ENCODE measurements at regions not wholly inside any gene's neighbourhood (a gene's known extent, or its start where the extent isn't known, plus 50 kb on each side); places are given as distances from the start of the nearest gene placed in this dataset.

DNA sequence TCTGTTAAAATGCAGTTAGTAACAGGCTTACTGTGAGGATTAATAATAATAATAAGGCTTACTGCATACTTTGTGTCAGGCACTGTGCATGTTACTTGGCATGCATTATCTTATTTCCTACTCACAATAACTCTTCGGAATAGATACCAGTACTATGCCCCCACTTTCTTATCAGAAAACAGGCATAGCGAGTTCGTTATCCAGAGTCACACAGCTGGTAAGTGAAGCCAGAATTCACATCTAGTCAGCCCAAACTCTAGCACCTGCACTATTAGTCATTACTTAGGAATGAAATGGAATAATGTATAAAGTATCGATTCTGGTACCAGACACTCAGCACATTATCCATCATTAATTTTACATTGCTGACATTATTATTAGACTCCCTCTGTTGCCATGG is 155.7 kb upstream of the BLID start:
- TF ChIP-seq EP300 (IDR thresholded peaks at IDR 0.05) (no peak), RNF2 (IDR thresholded peaks at IDR 0.05; ENCODE audit: borderline replicate concordance, low read depth) (no peak)
- TF ChIP-seq, protein P1, sequence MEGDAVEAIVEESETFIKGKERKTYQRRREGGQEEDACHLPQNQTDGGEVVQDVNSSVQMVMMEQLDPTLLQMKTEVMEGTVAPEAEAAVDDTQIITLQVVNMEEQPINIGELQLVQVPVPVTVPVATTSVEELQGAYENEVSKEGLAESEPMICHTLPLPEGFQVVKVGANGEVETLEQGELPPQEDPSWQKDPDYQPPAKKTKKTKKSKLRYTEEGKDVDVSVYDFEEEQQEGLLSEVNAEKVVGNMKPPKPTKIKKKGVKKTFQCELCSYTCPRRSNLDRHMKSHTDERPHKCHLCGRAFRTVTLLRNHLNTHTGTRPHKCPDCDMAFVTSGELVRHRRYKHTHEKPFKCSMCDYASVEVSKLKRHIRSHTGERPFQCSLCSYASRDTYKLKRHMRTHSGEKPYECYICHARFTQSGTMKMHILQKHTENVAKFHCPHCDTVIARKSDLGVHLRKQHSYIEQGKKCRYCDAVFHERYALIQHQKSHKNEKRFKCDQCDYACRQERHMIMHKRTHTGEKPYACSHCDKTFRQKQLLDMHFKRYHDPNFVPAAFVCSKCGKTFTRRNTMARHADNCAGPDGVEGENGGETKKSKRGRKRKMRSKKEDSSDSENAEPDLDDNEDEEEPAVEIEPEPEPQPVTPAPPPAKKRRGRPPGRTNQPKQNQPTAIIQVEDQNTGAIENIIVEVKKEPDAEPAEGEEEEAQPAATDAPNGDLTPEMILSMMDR (IDR thresholded peaks at IDR 0.05) = no peak

All from A549 (cell line).